ENCODE measurements at regions not wholly inside any gene's neighbourhood (a gene's known extent, or its start where the extent isn't known, plus 50 kb on each side); places are given as distances from the start of the nearest gene placed in this dataset.

- no peak for TF ChIP-seq AFF4 (CRISPR knock-in tag; IDR thresholded peaks at IDR 0.05)
- peak; percentile 43; the same call in 1 of the 2 replicates for TF ChIP-seq TEAD4 (IDR thresholded peaks at IDR 0.05; ENCODE audit: low read length)
- TF ChIP-seq TEAD4 (CRISPR knock-in tag; IDR thresholded peaks at IDR 0.05; ENCODE audit: borderline replicate concordance): no peak
- TF ChIP-seq CBFA2T3 (IDR thresholded peaks at IDR 0.05): peak; percentile 68
- TF ChIP-seq BHLHE40 (IDR thresholded peaks at IDR 0.05; ENCODE audit: low read length): peak; percentile 28; the same call in 1 of the 2 replicates
- TF ChIP-seq BACH1 (tag; IDR thresholded peaks at IDR 0.05): no peak
- TF ChIP-seq, protein P1, sequence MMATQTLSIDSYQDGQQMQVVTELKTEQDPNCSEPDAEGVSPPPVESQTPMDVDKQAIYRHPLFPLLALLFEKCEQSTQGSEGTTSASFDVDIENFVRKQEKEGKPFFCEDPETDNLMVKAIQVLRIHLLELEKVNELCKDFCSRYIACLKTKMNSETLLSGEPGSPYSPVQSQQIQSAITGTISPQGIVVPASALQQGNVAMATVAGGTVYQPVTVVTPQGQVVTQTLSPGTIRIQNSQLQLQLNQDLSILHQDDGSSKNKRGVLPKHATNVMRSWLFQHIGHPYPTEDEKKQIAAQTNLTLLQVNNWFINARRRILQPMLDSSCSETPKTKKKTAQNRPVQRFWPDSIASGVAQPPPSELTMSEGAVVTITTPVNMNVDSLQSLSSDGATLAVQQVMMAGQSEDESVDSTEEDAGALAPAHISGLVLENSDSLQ (IDR thresholded peaks at IDR 0.05): peak; percentile 44; the same call in 1 of the 2 replicates
- peak; percentile 59 for TF ChIP-seq CBFA2T2 (conservative IDR thresholded peaks at IDR 0.05)
- FAIRE-seq: no peak
- no peak overlapping the region for H3K4me3 ChIP-seq
Observed at GRCh38 chr12:66885115-66885875, 206.4 kb upstream of the GRIP1 start.

More at GRCh38 chr12:66885115-66885875, 206.4 kb upstream of the GRIP1 start:
- Histone ChIP-seq H3K9ac (ENCODE audit: insufficient read depth in 1 of 2, low read depth in 2 of 2, low read length in 2 of 2) (peak overlapping the region in 1 of 2 experiments; percentile 7; a peak in 1 of 4 replicates), H2AFZ (ENCODE audit: low read depth, low read length) (no peak overlapping the region), H3K9me3 (replicated peaks; ENCODE audit: control insufficient read depth, insufficient read depth, low read depth, low read length) (no peaks in the 10 kb centered on the region), H3K27me3 (ENCODE audit: control insufficient read depth in 2 of 2, insufficient read depth in 2 of 2, low read length in 2 of 2) (no peaks in the 10 kb centered on the region), H3K27ac (ENCODE audit: extremely low read depth, low read depth, low read length) (no peak overlapping the region; the same call in 2 of the 3 replicates), H3K36me3 (ENCODE audit: control insufficient read depth, insufficient read depth, low read length) (no peaks in the 10 kb centered on the region), H3K79me2 (ENCODE audit: control insufficient read depth, insufficient read depth, low read length) (no peaks in the 10 kb centered on the region), H4K20me1 (replicated peaks; ENCODE audit: control insufficient read depth, insufficient read depth, low read length) (no peaks in the 10 kb centered on the region), H3K4me2 (ENCODE audit: insufficient read depth, low read length) (peak overlapping the region; percentile 12; the same call in 1 of the 2 replicates), H3K9me1 (ENCODE audit: control insufficient read depth, insufficient read depth, low read length) (no peaks in the 10 kb centered on the region), H3K4me1 (replicated peaks in 1 of 2; ENCODE audit: control insufficient read depth in 2 of 2, insufficient read depth in 2 of 2, low read length in 2 of 2) (no peaks in the 10 kb centered on the region)
- WGBS (ENCODE audit: insufficient coverage, low coverage, missing lambda C conversion rate): under 1% methylated on average over 13 of the region's 13 CpGs
- ChIA-PET POLR2A (no interaction called here), CTCF (ENCODE audit: low intra/inter-chr PET ratio) (no interaction called here)
- DNase-seq (ENCODE audit: extremely low read depth in 1 of 4, low spot score in 3 of 4) (peak in 2 of 4 experiments; percentile 6 to 9), ATAC-seq (peak; percentile 49)
- no TSS peak for BruUV-seq (replicated peaks)
- intact Hi-C loops (cut with micrococcal nuclease): no loop called here
- in situ Hi-C loops (cut with MboI): no loop called here

Data from K562 (cell line).